Cardiac fibroblast (primary cell): ENCODE measurements at regions not wholly inside any gene's neighbourhood (a gene's known extent, or its start where the extent isn't known, plus 50 kb on each side); places are given as distances from the start of the nearest gene placed in this dataset.
A peak's percentile ranks its signal among the peaks of the same experiment; 100 is the strongest.

Experiments used
- DNase-seq, 2 donors: peaks; one replicate each; pipeline versions ENCODE4 v3.0.0 to v3.0.0-alpha.2; 2010; ENCODE audit warnings: low read depth in 2 of 2
- H3K4me3 ChIP-seq, 2 donors: replicated peaks in 1 of 2; 1 replicate in 1 of 2; 2 replicates in 1 of 2; pipeline ENCODE4 v1.5.1; 2011; ENCODE audit warnings: low read depth in 2 of 2, low read length in 2 of 2, mild to moderate bottlenecking in 2 of 2, moderate library complexity in 1 of 2
- TF ChIP-seq, protein P1 (sequence below): IDR thresholded peaks from one replicate; pipeline ENCODE4 v1.5.1; 2011; ENCODE audit warnings: low read depth, mild to moderate bottlenecking, low read length, inconsistent platforms

- DNase-seq, result peak; percentile 7 to 28
- H3K4me3 ChIP-seq, result no peak overlapping the region
- TF ChIP-seq, protein P1, sequence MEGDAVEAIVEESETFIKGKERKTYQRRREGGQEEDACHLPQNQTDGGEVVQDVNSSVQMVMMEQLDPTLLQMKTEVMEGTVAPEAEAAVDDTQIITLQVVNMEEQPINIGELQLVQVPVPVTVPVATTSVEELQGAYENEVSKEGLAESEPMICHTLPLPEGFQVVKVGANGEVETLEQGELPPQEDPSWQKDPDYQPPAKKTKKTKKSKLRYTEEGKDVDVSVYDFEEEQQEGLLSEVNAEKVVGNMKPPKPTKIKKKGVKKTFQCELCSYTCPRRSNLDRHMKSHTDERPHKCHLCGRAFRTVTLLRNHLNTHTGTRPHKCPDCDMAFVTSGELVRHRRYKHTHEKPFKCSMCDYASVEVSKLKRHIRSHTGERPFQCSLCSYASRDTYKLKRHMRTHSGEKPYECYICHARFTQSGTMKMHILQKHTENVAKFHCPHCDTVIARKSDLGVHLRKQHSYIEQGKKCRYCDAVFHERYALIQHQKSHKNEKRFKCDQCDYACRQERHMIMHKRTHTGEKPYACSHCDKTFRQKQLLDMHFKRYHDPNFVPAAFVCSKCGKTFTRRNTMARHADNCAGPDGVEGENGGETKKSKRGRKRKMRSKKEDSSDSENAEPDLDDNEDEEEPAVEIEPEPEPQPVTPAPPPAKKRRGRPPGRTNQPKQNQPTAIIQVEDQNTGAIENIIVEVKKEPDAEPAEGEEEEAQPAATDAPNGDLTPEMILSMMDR, result no peak
Observed at GRCh38 chr3:59469948-59470723, 420.3 kb upstream of the CFAP20DC start.

DNA sequence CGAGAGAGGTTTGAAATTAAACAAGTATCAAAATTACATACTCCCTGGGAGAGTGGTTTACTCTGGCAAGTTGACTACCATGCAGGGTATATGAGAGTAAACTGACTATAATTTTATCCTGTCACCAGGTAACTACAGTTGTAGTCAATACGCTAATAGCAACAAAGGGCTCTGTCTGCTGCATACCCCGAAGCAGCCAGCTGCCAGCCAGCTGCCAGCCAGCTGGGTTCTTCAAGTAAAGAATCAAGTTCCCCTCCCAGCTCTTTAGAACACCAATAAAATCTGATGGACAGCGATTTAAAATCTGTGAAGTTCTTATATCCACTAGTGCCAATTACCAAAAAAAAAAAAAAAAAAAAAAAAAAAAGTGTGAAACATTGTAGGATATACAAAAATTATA lies 417.7 kb upstream of the CFAP20DC start:
- TF ChIP-seq, protein P1, result no peak
- no peak for DNase-seq
- H3K4me3 ChIP-seq, result no peak overlapping the region

DNA sequence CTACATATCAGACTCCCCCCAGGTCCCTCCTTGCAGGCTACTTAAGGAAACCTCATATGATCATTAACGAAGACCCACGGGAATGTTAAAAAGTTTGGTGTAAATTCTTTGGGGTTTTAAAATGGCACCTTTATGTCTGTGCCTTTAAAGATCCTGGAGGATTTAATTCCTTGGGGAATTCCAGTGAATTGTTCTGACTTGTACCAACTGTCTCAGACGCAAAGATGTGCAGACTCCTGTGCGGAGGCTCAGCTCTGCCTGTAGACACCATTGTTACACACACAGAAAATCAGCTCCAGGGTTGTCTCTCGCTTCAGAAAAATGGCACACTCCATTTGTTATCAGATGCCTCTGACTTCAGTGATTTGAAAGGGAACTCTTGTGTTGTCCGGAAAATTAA lies 414.4 kb upstream of the CFAP20DC start:
- DNase-seq, result no peak
- H3K4me3 ChIP-seq, result no peak overlapping the region
- TF ChIP-seq, protein P1, result no peak

GRCh38 chr3:59463253-59463652 lies 413.4 kb upstream of the CFAP20DC start:
- TF ChIP-seq, protein P1, result no peak
- H3K4me3 ChIP-seq, result no peak overlapping the region
- DNase-seq, result no peak

DNA sequence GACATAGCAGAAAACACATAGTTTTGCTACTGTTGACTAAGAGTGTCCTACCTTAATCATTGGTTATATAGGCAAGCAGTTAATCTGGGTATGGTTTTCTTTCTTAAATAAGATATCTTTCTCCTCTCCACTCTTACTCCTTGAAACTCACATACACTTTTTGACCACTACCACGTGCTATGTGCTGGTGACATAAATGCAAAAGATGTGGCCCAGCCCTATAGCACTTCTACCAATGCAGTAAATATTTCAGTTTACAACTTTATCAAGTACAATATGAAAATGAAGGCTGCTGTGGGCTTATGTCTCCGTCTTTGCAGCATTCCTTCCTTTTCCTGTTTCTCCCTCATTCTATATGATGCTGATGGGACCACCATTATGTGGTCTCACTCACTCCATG lies 410.2 kb upstream of the CFAP20DC start:
- no peak overlapping the region for H3K4me3 ChIP-seq
- DNase-seq, result no peak
- TF ChIP-seq, protein P1, result no peak

DNA sequence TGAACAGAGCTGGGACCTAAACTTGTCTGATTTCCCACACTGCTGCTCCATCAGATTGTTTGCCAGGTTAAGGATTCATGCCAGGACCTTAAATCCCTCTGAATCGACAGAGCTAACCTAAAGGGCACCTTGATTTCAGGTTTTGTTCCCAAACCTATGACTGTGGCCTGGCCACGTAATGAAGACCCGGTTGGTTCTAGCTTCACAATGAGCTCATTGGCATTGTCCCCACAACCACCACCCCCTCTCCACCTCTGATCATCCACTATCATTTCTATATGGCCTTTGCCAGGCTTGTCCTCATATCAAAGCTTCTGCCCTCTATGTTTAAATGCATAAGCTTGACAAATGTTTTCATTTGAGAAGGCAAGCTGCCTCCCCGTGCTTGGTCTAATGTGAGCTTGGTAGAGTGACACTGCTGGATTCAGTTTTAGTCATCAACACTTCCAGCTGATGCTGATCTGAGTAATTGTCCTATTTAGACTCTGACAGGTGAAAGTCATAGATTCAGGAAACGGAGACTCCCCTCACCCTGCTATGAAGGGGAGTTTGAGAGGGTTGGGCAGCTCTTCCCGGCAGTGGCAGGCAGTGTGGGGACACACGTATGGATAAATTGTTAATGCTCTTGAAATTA lies 407.1 kb upstream of the CFAP20DC start:
- no peak overlapping the region for H3K4me3 ChIP-seq
- TF ChIP-seq, protein P1, result no peak
- DNase-seq, result no peak
